Aorta (tissue), 5 donors: ENCODE measurements at regions not wholly inside any gene's neighbourhood (a gene's known extent, or its start where the extent isn't known, plus 50 kb on each side); places are given as distances from the start of the nearest gene placed in this dataset.
"Not testable (repeated sequence)": the region's sequence is repeated elsewhere in the genome, so short reads cannot be mapped to it uniquely, and the experiment has no call there.

Experiments
- ATAC-seq: fragments of 200-7000 bp; cut with Tn5 transposase; one replicate; pipeline ENCODE4 v1.9.1; 2022; ENCODE audit warnings: moderate library complexity; ENCODE audit not compliant: low FRiP score
- DNase-seq, 2 donors: peaks; one replicate each; pipeline ENCODE4 v3.0.0-alpha.2; 2020
- H3K27ac ChIP-seq, 2 donors: one replicate each; pipeline ENCODE4 v1.5.1; 2013; ENCODE audit warnings: low read length in 2 of 2, mild to moderate bottlenecking in 2 of 2, moderate library complexity in 2 of 2, control low read depth in 1 of 2, inconsistent platforms in 1 of 2, low read depth in 1 of 2
- H3K27me3 ChIP-seq, 2 donors: one replicate each; pipeline ENCODE4 v1.6.1; 2013; ENCODE audit warnings: control low read depth in 1 of 2, low read length in 1 of 2, mild to moderate bottlenecking in 1 of 2, moderate library complexity in 1 of 2; ENCODE audit not compliant: insufficient read depth in 2 of 2, control insufficient read depth in 1 of 2
- H3K36me3 ChIP-seq, 2 donors: one replicate each; pipeline ENCODE4 v1.6.1; 2013; ENCODE audit warnings: control low read depth in 1 of 2, low read length in 1 of 2, mild to moderate bottlenecking in 1 of 2; ENCODE audit not compliant: insufficient read depth in 2 of 2, control insufficient read depth in 1 of 2
- H3K4me1 ChIP-seq, 2 donors: one replicate each; pipeline ENCODE4 v1.6.1; 2013; ENCODE audit warnings: low read length in 2 of 2, control low read depth in 1 of 2, mild to moderate bottlenecking in 1 of 2, moderate library complexity in 1 of 2; ENCODE audit not compliant: insufficient read depth in 2 of 2, control insufficient read depth in 1 of 2
- H3K4me3 ChIP-seq, 2 donors: one replicate each; pipeline ENCODE4 v1.5.1; 2013; ENCODE audit warnings: low read length in 2 of 2, control low read depth in 1 of 2, mild to moderate bottlenecking in 1 of 2
- H3K9me3 ChIP-seq: one replicate; pipeline ENCODE4 v1.6.1; 2013; ENCODE audit warnings: mild to moderate bottlenecking, low read length; ENCODE audit not compliant: control insufficient read depth
- WGBS, 2 donors: extraction: QIAGEN DNeasy Blood & Tissue Kit; methylation state at CpG; one replicate each; pipeline ENCODE4 v1.1.7; 2013; 5-methylcytosine and 5-hydroxymethylcytosine counted together
- intact Hi-C, 2 donors: fragments of 100-400 bp; cut with DNase I; formaldehyde crosslinking; loops; one replicate each; pipeline versions ENCODE4 v1.14.2 to v1.15.0; 2022
- donor health status: healthy with polysubstance abuse.
- donor health status: Bipolar disorder and iron deficiency.
- donor health status: DM: no; HTN: no; CAD: no.
- donor health status: DM: no; HTN: no; CAD: no.
- donor health status: DM: yes; HTN: yes; CAD: no.

DNA sequence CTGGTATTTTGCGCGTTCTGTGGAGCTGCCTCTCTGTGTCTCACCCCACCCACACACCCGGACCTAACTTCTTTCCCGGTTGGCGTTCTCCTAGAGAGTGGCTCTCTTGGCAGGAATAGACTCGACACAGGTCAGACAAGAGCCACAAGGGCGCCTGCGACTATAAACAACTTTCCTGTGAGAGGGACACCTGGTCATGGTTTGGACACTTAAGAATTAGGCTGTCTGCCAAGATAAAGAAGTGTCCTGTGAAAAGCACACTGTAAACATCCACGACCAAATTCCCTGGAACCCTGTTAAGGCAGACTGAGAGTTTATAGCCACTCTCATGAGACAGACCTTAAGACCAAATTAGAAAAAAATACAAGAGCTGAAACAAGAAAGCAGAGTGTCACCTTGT, 192.9 kb upstream of the ATP6AP2 start:
- H3K36me3 ChIP-seq, H3K27me3 ChIP-seq, intact Hi-C loops, H3K4me1 ChIP-seq, H3K9me3 ChIP-seq, DNase-seq, H3K27ac ChIP-seq, ATAC-seq, H3K4me3 ChIP-seq: not testable (repeated sequence)
- 86 to 92% methylated on average over 9 of the region's 9 CpGs for WGBS, 2 donors

DNA sequence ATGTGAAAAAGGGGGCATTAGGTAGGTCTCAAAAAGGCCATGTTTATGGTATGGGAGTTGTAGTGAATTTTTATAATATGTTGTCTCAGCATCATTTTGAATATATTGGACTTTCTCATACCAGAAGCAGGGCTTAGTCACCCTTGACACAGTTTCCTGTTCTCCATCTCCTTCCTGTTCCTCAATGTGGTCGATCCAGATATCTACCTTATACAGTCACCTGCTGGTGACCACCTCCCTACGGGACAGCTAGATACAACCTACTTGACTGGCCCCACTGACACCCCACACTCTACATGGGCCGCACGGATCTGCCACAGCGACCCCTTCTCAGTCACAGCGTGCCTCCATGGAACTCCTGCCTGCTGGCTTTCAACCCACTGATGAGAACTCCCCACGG, 193.5 kb upstream of the ATP6AP2 start:
- DNase-seq, H3K27ac ChIP-seq, H3K9me3 ChIP-seq, ATAC-seq, intact Hi-C loops, H3K36me3 ChIP-seq, H3K27me3 ChIP-seq, H3K4me1 ChIP-seq, H3K4me3 ChIP-seq: not testable (repeated sequence)
- 93% methylated on average over 7 of the region's 7 CpGs for whole genome bisulfite sequencing, 2 donors

DNA sequence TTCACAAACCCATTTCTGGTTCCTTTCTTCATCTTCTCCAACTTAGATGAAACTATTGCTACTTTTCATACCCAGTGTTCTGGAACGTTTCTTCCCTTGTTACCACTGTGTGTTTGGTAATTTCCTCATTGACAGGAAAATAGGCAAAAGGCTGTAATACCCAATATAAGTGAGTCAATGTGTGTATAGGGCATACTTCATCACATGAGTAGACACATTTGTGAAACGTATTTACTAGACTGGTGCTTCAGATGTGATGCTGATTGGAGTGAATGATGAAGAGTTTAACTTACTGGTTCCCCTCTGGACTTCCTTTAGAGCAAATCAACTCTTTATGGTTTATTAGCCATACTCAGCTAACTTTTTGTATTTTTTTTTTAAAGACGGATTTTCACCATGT, 195.1 kb upstream of the ATP6AP2 start:
- no peaks in the 10 kb centered on the region for H3K4me1 ChIP-seq
- no peaks in the 10 kb centered on the region for H3K36me3 ChIP-seq
- intact Hi-C loops = no loop called here
- H3K9me3 ChIP-seq = no peaks in the 10 kb centered on the region
- DNase-seq = no peak
- 61 to 76% methylated on average over 3 of the region's 3 CpGs for WGBS, 2 donors
- H3K4me3 ChIP-seq = no peak overlapping the region
- H3K27me3 ChIP-seq = no peaks in the 10 kb centered on the region
- ATAC-seq = no peak
- no peak overlapping the region for H3K27ac ChIP-seq

DNA sequence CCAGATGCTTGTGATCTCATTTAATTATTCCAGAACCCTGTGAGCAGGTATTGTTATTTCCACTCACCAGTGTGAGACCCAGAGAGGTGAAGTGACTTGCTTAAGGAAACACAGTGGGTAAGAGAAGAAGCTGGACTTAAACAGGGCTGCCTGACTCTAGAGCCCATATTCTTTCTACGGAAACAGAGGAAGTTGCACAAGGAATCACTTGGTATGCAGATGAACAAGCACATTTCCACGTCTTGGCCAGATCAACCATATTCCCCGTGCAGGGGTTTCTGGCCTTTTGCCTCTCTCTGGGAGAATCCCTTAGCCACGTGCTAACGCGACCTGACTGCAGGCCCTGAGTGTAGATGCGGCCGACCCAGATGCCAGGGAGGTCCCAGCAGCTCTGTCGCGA, 195.5 kb upstream of the ATP6AP2 start:
- no peak for DNase-seq
- Histone ChIP-seq H3K27ac (no peak overlapping the region), H3K4me1 (no peaks in the 10 kb centered on the region), H3K9me3 (no peaks in the 10 kb centered on the region), H3K27me3 (no peaks in the 10 kb centered on the region), H3K4me3 (no peak overlapping the region), H3K36me3 (no peaks in the 10 kb centered on the region)
- intact Hi-C loops = no loop called here
- 85 to 94% methylated on average over 10 of the region's 10 CpGs for WGBS, 2 donors
- no peak for ATAC-seq

DNA sequence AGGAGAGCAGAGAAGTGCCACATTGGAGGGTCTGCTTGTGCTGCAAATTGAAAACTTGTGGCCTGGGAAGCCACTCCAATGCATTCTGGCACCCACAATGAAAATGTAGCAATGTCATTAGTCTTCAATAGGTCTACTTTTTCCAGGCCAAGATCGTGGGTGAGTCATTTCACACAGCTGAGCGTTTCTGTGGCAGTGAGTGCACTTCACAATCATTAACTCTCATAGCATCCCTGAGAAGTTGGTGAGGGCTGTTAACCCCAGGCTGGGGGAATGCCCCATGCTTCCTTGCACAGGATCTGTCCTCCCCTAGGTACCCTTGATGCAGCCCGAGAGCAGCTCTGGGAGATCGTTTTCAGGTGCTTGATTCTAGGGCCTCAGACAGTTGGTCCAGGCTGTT, 196.8 kb upstream of the ATP6AP2 start:
- Histone ChIP-seq H3K4me3 (no peak overlapping the region), H3K27ac (no peak overlapping the region), H3K27me3 (no peaks in the 10 kb centered on the region), H3K4me1 (no peaks in the 10 kb centered on the region), H3K36me3 (no peaks in the 10 kb centered on the region), H3K9me3 (no peaks in the 10 kb centered on the region)
- WGBS, 2 donors = 66 to 75% methylated on average over 4 of the region's 4 CpGs
- intact Hi-C loops = no loop called here
- no peak for DNase-seq
- ATAC-seq = no peak

DNA sequence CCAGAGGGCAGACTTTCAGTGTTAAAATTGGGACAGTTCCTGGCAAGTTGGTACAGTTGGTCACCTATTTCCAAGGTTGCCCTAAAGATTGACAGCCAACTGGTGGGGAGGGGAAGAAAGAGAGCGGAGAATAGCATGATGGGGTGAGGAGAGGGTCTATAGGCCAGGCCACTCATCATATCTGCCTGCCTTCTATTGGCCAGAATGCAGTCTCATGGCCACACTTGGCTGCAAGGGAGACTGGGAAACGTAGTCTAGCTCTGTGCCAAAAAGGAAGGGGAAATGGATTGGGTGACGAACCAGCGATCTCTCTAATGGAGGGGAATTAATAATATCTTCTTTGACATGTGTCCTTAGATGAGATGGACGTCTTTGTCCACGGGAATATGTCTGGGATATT, 197.4 kb upstream of the ATP6AP2 start:
- Histone ChIP-seq H3K27me3 (no peaks in the 10 kb centered on the region), H3K36me3 (no peaks in the 10 kb centered on the region), H3K4me3 (no peak overlapping the region), H3K4me1 (no peaks in the 10 kb centered on the region), H3K27ac (no peak overlapping the region), H3K9me3 (no peaks in the 10 kb centered on the region)
- intact Hi-C loops = no loop called here
- DNase-seq (no peak), ATAC-seq (no peak)
- WGBS, 2 donors = 63 to 79% methylated on average over 6 of the region's 6 CpGs

DNA sequence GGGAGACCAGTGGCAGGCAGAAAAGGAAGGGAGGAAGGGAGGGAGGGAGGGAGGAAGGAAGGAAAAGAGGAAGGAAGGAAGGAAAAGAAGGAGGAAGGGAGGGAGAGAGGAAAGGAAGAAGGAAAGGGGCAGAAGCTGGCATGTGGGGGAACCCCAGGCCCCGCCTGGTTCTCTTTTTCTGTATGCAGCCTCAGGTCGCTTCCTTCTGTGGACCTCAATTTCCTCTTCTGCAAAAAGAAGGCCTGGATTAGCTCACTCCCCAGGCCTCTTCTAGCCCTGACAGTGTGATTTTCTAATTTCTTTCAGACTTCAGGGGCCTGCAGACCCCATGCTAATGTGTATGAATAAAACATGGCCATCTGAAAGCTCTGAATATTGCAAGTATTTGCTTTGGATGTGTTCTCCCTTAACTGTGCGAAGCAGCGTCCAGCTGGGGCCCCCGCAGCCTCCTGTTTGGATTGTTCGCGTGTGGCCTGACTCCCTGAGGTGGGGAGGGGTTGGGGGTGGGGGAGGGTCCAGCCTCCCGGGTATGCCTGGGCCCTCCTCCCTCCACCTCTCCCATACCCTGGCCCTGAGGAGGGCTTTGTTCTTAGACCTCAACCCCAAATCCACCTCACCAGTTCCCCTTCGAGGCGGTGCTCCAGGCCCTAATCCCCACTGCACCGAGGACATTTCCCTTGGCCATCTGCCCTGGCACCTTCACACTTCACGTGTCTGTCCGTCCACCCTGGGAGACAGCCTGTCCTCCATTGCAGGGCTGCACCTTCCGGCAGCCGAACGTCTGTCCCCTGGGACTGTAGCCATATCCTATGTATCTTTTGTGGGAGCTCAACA, 199.9 kb upstream of the ATP6AP2 start:
- Histone ChIP-seq H3K27ac (no peak overlapping the region), H3K9me3 (no peaks in the 10 kb centered on the region), H3K4me3 (no peak overlapping the region), H3K4me1 (no peaks in the 10 kb centered on the region), H3K27me3 (no peaks in the 10 kb centered on the region), H3K36me3 (no peaks in the 10 kb centered on the region)
- 24 to 32% methylated on average over 16 of the region's 16 CpGs for WGBS, 2 donors
- no peak for ATAC-seq
- intact Hi-C loops = no loop called here
- DNase-seq = no peak

DNA sequence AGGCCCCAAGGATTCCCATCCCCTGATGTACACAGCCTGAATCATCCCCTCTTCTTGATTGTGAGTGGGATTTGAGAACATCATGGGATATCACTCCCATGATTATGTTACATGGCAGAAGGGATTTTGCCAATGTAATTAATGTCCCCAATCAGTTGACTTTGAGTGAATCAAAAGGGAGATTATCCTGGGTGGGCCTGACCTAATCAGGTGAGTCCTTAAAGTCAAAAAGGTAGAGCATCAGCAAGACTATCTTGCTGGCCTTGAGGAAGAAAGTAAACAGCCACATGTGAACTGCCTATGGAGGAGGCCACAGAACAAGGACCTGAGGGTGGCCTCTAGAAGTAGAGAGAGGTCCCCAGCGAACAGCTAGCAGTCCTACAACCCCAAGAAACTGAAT, 203.1 kb upstream of the ATP6AP2 start:
- ATAC-seq (no peak), DNase-seq (no peak)
- Histone ChIP-seq H3K9me3 (no peaks in the 10 kb centered on the region), H3K27me3 (no peaks in the 10 kb centered on the region), H3K27ac (no peak overlapping the region), H3K4me3 (no peak overlapping the region), H3K36me3 (no peaks in the 10 kb centered on the region), H3K4me1 (no peaks in the 10 kb centered on the region)
- intact Hi-C loops = no loop called here
- 85 to 96% methylated on average over 1 of the region's 1 CpG for WGBS, 2 donors

DNA sequence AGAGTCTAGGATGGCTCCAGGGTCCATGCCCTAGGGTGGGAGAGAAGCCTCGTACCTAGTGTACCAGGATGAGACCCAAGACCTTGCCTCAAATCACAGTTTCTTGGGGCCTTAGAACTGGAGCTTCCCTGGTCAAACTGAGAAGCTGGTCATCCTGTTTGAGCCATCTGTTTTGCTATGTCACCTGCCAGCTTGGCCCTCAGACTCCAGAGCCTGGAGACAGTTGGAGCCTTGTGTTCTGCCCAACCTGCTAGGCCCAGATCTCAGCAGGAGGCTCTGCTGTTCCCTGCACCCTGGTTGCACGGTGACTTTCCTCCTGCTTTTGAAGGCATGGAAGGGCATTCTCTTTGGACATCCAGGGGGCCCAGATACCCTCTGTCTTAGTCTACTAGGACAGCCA, 206.3 kb upstream of the ATP6AP2 start:
- no peak overlapping the region for H3K27ac ChIP-seq
- ATAC-seq (no peak), DNase-seq (no peak)
- H3K9me3 ChIP-seq = no peaks in the 10 kb centered on the region
- no peak overlapping the region for H3K4me3 ChIP-seq
- no peaks in the 10 kb centered on the region for H3K36me3 ChIP-seq
- intact Hi-C loops = no loop called here
- 91 to 97% methylated on average over 2 of the region's 2 CpGs for WGBS, 2 donors
- no peaks in the 10 kb centered on the region for H3K4me1 ChIP-seq
- H3K27me3 ChIP-seq = no peaks in the 10 kb centered on the region
